ENCODE measurements at regions not wholly inside any gene's neighbourhood (a gene's known extent, or its start where the extent isn't known, plus 50 kb on each side); places are given as distances from the start of the nearest gene placed in this dataset.

- no peak overlapping the region for H3K4me3 ChIP-seq (ENCODE audit: low read depth, low read length)
- TF ChIP-seq, protein P1, sequence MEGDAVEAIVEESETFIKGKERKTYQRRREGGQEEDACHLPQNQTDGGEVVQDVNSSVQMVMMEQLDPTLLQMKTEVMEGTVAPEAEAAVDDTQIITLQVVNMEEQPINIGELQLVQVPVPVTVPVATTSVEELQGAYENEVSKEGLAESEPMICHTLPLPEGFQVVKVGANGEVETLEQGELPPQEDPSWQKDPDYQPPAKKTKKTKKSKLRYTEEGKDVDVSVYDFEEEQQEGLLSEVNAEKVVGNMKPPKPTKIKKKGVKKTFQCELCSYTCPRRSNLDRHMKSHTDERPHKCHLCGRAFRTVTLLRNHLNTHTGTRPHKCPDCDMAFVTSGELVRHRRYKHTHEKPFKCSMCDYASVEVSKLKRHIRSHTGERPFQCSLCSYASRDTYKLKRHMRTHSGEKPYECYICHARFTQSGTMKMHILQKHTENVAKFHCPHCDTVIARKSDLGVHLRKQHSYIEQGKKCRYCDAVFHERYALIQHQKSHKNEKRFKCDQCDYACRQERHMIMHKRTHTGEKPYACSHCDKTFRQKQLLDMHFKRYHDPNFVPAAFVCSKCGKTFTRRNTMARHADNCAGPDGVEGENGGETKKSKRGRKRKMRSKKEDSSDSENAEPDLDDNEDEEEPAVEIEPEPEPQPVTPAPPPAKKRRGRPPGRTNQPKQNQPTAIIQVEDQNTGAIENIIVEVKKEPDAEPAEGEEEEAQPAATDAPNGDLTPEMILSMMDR (IDR thresholded peaks at IDR 0.05; ENCODE audit: low read depth, low read length), result no peak
Observed at GRCh38 chr12:58765653-58766512, 154.4 kb downstream of the LRIG3 start.

- TF ChIP-seq, protein P1 (IDR thresholded peaks at IDR 0.05; ENCODE audit: low read depth, low read length), result no peak
- H3K4me3 ChIP-seq (ENCODE audit: low read depth, low read length), result no peak overlapping the region
Observed at GRCh38 chr12:58766513-58766870, 153.8 kb downstream of the LRIG3 start.

DNA sequence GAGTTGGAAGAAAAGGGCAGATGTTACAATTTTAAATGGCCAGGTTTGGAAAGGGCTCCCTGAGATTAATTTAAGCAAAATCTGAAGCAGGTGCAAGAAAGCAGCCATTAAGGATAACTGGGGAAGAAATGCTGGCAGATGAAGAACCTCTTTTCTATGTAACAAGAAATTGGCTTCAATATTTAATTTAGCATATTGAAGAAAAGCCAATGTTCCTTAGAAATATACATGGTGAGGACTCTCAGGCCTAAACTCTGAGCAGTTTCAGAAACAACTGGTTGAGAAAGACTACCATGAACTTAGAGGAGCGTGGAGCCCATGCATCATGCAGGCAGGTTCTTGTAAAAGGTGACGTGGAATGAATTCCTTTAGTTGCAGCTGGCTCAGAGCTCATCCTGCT is 152.8 kb downstream of the LRIG3 start:
- TF ChIP-seq, protein P1 (IDR thresholded peaks at IDR 0.05; ENCODE audit: low read depth, low read length), result no peak
- H3K4me3 ChIP-seq (ENCODE audit: low read depth, low read length), result no peak overlapping the region

- no peak overlapping the region for H3K4me3 ChIP-seq (ENCODE audit: low read depth, low read length)
- TF ChIP-seq, protein P1 (IDR thresholded peaks at IDR 0.05; ENCODE audit: low read depth, low read length), result no peak
Observed at GRCh38 chr12:58773986-58774385, 146.3 kb downstream of the LRIG3 start.

GRCh38 chr12:58774731-58775130 is 145.6 kb downstream of the LRIG3 start:
- no peak overlapping the region for H3K4me3 ChIP-seq (ENCODE audit: low read depth, low read length)
- TF ChIP-seq, protein P1 (IDR thresholded peaks at IDR 0.05; ENCODE audit: low read depth, low read length), result no peak

DNA sequence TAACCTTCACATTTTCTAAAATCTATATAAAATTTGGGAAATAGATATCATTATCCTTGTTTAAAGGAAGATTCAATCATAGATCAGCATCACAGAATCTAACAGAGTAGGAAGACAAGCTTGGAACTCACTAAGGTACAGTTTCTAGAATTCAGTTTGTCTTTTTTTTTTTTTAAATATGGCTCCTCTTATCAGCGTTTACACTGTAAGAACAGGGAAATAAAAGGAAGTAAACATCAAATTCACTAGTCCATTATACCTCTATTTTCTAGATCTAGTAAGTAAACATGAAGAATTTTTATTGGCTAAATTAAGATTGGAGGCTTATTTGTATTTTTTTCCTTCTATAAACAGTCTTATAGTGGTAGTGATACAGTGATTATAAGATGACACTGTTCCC is 144.9 kb downstream of the LRIG3 start:
- no peak overlapping the region for H3K4me3 ChIP-seq (ENCODE audit: low read depth, low read length)
- TF ChIP-seq, protein P1 (IDR thresholded peaks at IDR 0.05; ENCODE audit: low read depth, low read length), result no peak

DNA sequence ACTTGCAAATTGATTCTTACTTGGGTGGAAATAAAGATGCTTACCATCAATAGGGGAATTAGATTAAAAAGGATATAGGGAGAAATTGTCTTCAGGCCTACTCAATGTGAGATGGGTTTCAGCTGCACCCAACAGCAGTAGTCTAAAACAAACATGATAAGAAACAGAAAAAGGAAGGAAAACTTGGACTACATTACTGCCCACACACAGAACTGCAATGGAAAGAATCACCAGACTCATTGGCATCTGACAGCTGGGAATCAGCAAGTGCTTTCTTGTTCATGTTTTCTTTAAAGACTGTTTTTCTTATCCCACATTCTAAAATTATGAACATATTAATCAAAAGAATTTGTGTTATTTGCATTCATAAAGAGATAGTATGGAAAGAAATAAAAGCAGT is 144.2 kb downstream of the LRIG3 start:
- TF ChIP-seq, protein P1 (IDR thresholded peaks at IDR 0.05; ENCODE audit: low read depth, low read length), result no peak
- H3K4me3 ChIP-seq (ENCODE audit: low read depth, low read length), result no peak overlapping the region

All from WI38 (cell line).